Activated B cell treated with CpG ODN at 0.5 μM for 24 hours (primary cell): ENCODE measurements at regions not wholly inside any gene's neighbourhood (a gene's known extent, or its start where the extent isn't known, plus 50 kb on each side); places are given as distances from the start of the nearest gene placed in this dataset.

Source experiments
- ATAC-seq: fragments of 200-7000 bp; cut with Tn5 transposase; one replicate; pipeline ENCODE4 v1.10.0; 2021; ENCODE audit warnings: low read depth, mild to moderate bottlenecking, moderate library complexity
- CTCF ChIA-PET: fragments of 350-600 bp; sonication (Branson Sonifier 250); formaldehyde crosslinking; loops from one replicate; lab custom pipeline; 2021; ENCODE audit warnings: antibody characterized with exemption; lab: Charles Lee
- POLR2A ChIA-PET: fragments of 350-600 bp; sonication (Branson Sonifier 250); formaldehyde crosslinking; loops from one replicate; lab custom pipeline; 2021; ENCODE audit warnings: antibody characterized with exemption; lab: Charles Lee
- DNase-seq: peaks from one replicate; pipeline ENCODE4 v3.0.0; 2022
- H3K27ac Mint-ChIP-seq: one replicate; pipeline ENCODE4 v1.8.0; 2020; ENCODE audit warnings: mixed read lengths
- H3K27me3 Mint-ChIP-seq: one replicate; pipeline ENCODE4 v1.8.0; 2021; ENCODE audit warnings: mixed read lengths
- H3K36me3 Mint-ChIP-seq: one replicate; pipeline ENCODE4 v1.8.0; 2021; ENCODE audit warnings: low read depth, mixed read lengths
- H3K4me1 Mint-ChIP-seq: one replicate; pipeline ENCODE4 v1.8.0; 2021; ENCODE audit warnings: mixed read lengths
- H3K4me3 Mint-ChIP-seq: one replicate; pipeline ENCODE4 v1.8.0; 2020; ENCODE audit warnings: mild to moderate bottlenecking, mixed read lengths
- H3K9me3 Mint-ChIP-seq: one replicate; pipeline ENCODE4 v1.8.0; 2020; ENCODE audit warnings: mixed read lengths
- CTCF ChIP-seq: fragments of 200-600 bp; IDR thresholded peaks from one replicate; pipeline ENCODE4 v1.8.0; 2022; ENCODE audit warnings: antibody characterized with exemption, mild to moderate bottlenecking
- intact Hi-C: fragments of 100-400 bp; cut with micrococcal nuclease; formaldehyde crosslinking; loops from one replicate; pipeline ENCODE4 v1.15.1; 2024

GRCh38 chr4:183823434-183823833, 81.7 kb upstream of the STOX2 start:
- intact Hi-C loops = no loop called here
- DNase-seq (no peak), ATAC-seq (no peak)
- POLR2A ChIA-PET = no interaction called here
- CTCF ChIA-PET = no interaction called here
- Mint-ChIP-seq H3K36me3 (no peaks in the 10 kb centered on the region), H3K4me1 (no peaks in the 10 kb centered on the region), H3K27me3 (peaks cover 4% of the 10 kb centered on the region), H3K27ac (no peak overlapping the region), H3K4me3 (no peak overlapping the region), H3K9me3 (no peaks in the 10 kb centered on the region)
- TF ChIP-seq CTCF = no peak

- intact Hi-C loops = no loop called here
- Mint-ChIP-seq H3K9me3 (no peaks in the 10 kb centered on the region), H3K4me1 (no peaks in the 10 kb centered on the region), H3K36me3 (no peaks in the 10 kb centered on the region), H3K27ac (no peak overlapping the region), H3K27me3 (peaks cover 4% of the 10 kb centered on the region), H3K4me3 (no peak overlapping the region)
- no peak for TF ChIP-seq CTCF
- DNase-seq (no peak), ATAC-seq (no peak)
- ChIA-PET POLR2A (no interaction called here), CTCF (no interaction called here)
Measured at GRCh38 chr4:183825346-183825745, 79.8 kb upstream of the STOX2 start.

DNA sequence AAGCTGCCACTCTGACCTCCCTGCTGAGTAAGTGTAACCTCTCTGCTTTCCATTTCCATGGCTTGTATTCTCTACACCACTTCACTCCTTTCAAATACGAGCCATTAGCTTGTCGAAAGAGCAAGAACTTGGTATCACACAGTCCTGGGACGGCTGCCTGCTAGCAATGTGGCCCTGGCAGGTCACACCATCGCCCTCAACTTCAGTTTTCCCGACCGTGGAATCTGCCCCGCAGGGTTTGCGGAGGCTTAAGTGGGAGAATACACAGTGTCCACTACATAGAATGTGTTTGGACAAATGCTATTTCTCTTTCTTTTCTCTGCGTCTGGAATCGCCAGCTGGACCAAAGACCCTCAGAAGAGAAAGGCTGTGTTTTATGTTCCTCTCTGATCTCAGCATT, 78.6 kb upstream of the STOX2 start:
- Mint-ChIP-seq H3K36me3 (no peaks in the 10 kb centered on the region), H3K27ac (no peak overlapping the region), H3K4me1 (peaks cover 3% of the 10 kb centered on the region), H3K9me3 (no peaks in the 10 kb centered on the region), H3K4me3 (no peak overlapping the region), H3K27me3 (peaks cover 4% of the 10 kb centered on the region)
- ATAC-seq (no peak), DNase-seq (no peak)
- POLR2A ChIA-PET = no interaction called here
- CTCF ChIA-PET = no interaction called here
- intact Hi-C loops = no loop called here
- TF ChIP-seq CTCF = no peak

GRCh38 chr4:183828125-183828524, 77.0 kb upstream of the STOX2 start:
- Mint-ChIP-seq H3K4me1 (peaks cover 5% of the 10 kb centered on the region), H3K4me3 (no peak overlapping the region), H3K36me3 (no peaks in the 10 kb centered on the region), H3K27ac (no peak overlapping the region), H3K27me3 (peaks cover 4% of the 10 kb centered on the region), H3K9me3 (no peaks in the 10 kb centered on the region)
- ATAC-seq = no peak
- CTCF ChIA-PET = no interaction called here
- intact Hi-C loops = no loop called here
- no peak for TF ChIP-seq CTCF
- no peak for DNase-seq
- POLR2A ChIA-PET = no interaction called here

- H3K27me3 Mint-ChIP-seq = no peaks in the 10 kb centered on the region
- CTCF ChIA-PET = no interaction called here
- H3K36me3 Mint-ChIP-seq = no peaks in the 10 kb centered on the region
- no peak for TF ChIP-seq CTCF
- ATAC-seq = no peak
- DNase-seq = no peak
- H3K4me1 Mint-ChIP-seq = peaks cover 5% of the 10 kb centered on the region
- H3K27ac Mint-ChIP-seq = no peak overlapping the region
- POLR2A ChIA-PET = no interaction called here
- no peak overlapping the region for H3K4me3 Mint-ChIP-seq
- H3K9me3 Mint-ChIP-seq = no peaks in the 10 kb centered on the region
- intact Hi-C loops = no loop called here
Measured at GRCh38 chr4:183828839-183829238, 76.3 kb upstream of the STOX2 start.
